ENCODE measurements at regions not wholly inside any gene's neighbourhood (a gene's known extent, or its start where the extent isn't known, plus 50 kb on each side); places are given as distances from the start of the nearest gene placed in this dataset.
"Not testable (repeated sequence)": the region's sequence is repeated elsewhere in the genome, so short reads cannot be mapped to it uniquely, and the experiment has no call there.

GRCh38 chr15:99818872-99819271 lies 85.6 kb upstream of the LYSMD4 start:
- H3K36me3 ChIP-seq (ENCODE audit: insufficient read depth, low read length), result peaks cover 7% of the 10 kb centered on the region
- POLR2A ChIA-PET, result interaction anchor here (0.6 kb wide), 1 partner anchor 59 kb away, joined by 3 read pairs; no protein-coding TSS in a partner anchor
- H3K9me3 ChIP-seq (ENCODE audit: control insufficient read depth in 1 of 2, insufficient read depth in 1 of 2, low read length in 2 of 2), result no peaks in the 10 kb centered on the region
- TF ChIP-seq CTCF (IDR thresholded peaks at IDR 0.05), result no peak
- H3K27ac Mint-ChIP-seq, result no peak overlapping the region
- CTCF ChIA-PET, result no interaction called here
- ATAC-seq (ENCODE audit: poor library complexity), result no peak
- H3K4me1 Mint-ChIP-seq (ENCODE audit: low read depth), result no peaks in the 10 kb centered on the region
- no peaks in the 10 kb centered on the region for H3K27me3 ChIP-seq (ENCODE audit: control insufficient read depth in 1 of 2, insufficient read depth in 2 of 2, low read length in 2 of 2)
- H3K4me3 Mint-ChIP-seq, result no peak overlapping the region
- peaks cover under 1% of the 10 kb centered on the region for H3K9me3 Mint-ChIP-seq
- H3K36me3 Mint-ChIP-seq (ENCODE audit: low read depth), result peaks cover 41% of the 10 kb centered on the region
- no peak overlapping the region for H3K27ac ChIP-seq (ENCODE audit: low read depth in 1 of 2, low read length in 2 of 2)
- no peaks in the 10 kb centered on the region for H3K27me3 Mint-ChIP-seq
- intact Hi-C loops (cut with DNase I, micrococcal nuclease), result loop anchor here (10.0 kb wide), 2 partner anchors 516 to 1926 kb away; no protein-coding TSS in a partner anchor
- no peak for DNase-seq
- no peaks in the 10 kb centered on the region for H3K4me1 ChIP-seq (ENCODE audit: insufficient read depth, low read length)
- H3K4me3 ChIP-seq (ENCODE audit: low read length), result no peak overlapping the region

DNA sequence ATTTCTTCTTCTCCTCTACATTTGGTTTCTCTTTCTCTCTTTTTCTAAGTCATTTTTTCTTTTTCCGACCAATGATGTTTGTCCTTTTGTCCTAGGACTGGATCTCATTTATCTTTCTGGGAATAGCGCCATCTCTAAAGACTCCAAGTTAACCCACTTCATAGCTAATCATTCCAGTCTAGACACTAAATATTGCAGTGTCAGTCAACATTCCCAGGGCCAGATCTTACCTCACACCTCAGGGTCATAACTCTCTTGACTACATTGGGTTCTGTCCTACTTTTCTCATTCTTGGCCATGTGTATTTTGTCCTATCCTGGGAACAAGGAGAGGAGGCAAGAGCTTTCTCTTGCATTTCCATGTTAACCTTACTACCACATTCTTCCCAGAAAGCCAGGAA lies 83.6 kb upstream of the LYSMD4 start:
- H3K4me3 ChIP-seq (ENCODE audit: low read length); POLR2A ChIA-PET; H3K4me1 Mint-ChIP-seq (ENCODE audit: low read depth); H3K27ac Mint-ChIP-seq; H3K4me3 Mint-ChIP-seq; H3K36me3 ChIP-seq (ENCODE audit: insufficient read depth, low read length); DNase-seq; ATAC-seq (ENCODE audit: poor library complexity); H3K4me1 ChIP-seq (ENCODE audit: insufficient read depth, low read length); H3K9me3 Mint-ChIP-seq; CTCF ChIA-PET; H3K27me3 ChIP-seq (ENCODE audit: control insufficient read depth in 1 of 2, insufficient read depth in 2 of 2, low read length in 2 of 2); H3K27ac ChIP-seq (ENCODE audit: low read depth in 1 of 2, low read length in 2 of 2); H3K27me3 Mint-ChIP-seq; H3K9me3 ChIP-seq (ENCODE audit: control insufficient read depth in 1 of 2, insufficient read depth in 1 of 2, low read length in 2 of 2): not testable (repeated sequence)
- H3K36me3 Mint-ChIP-seq (ENCODE audit: low read depth), result peaks cover 54% of the 10 kb centered on the region
- intact Hi-C loops (cut with DNase I, micrococcal nuclease), result loop anchor here (10.0 kb wide), 2 partner anchors 518 to 1928 kb away; no protein-coding TSS in a partner anchor

DNA sequence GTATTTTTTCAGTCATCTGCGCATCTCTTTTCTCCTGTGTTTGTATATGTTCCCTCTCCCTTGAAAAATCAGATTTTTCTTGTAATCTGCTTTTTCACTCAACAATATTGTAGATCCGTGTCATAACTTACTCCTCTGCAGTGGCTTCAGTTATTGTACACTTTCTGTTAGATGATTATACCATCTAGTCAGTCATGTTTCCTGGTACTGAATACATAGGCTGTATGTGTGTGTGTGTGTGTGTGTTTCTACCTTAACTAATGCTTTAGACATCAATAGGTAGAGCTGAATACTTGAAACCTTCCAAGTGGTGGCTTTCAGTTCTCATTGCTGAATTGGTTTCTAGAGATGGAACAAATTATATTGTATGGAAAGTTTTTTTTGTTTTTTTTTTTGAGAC lies 77.4 kb upstream of the LYSMD4 start:
- H3K4me3 Mint-ChIP-seq, result peak overlapping the region; percentile 69
- H3K9me3 ChIP-seq (ENCODE audit: control insufficient read depth in 1 of 2, insufficient read depth in 1 of 2, low read length in 2 of 2); H3K4me1 ChIP-seq (ENCODE audit: insufficient read depth, low read length); CTCF ChIA-PET; H3K9me3 Mint-ChIP-seq; ATAC-seq (ENCODE audit: poor library complexity); H3K27ac ChIP-seq (ENCODE audit: low read depth in 1 of 2, low read length in 2 of 2); DNase-seq; H3K27me3 Mint-ChIP-seq; H3K4me3 ChIP-seq (ENCODE audit: low read length); POLR2A ChIA-PET; H3K36me3 ChIP-seq (ENCODE audit: insufficient read depth, low read length); H3K27me3 ChIP-seq (ENCODE audit: control insufficient read depth in 1 of 2, insufficient read depth in 2 of 2, low read length in 2 of 2); H3K27ac Mint-ChIP-seq: not testable (repeated sequence)
- H3K4me1 Mint-ChIP-seq (ENCODE audit: low read depth), result peaks cover 22% of the 10 kb centered on the region
- intact Hi-C loops (cut with DNase I, micrococcal nuclease), result loop anchor here (5.0 to 10.0 kb wide), 3 partner anchors 112 to 1934 kb away; no protein-coding TSS in a partner anchor
- peaks cover 27% of the 10 kb centered on the region for H3K36me3 Mint-ChIP-seq (ENCODE audit: low read depth)

GRCh38 chr15:99799854-99800250 lies 66.6 kb upstream of the LYSMD4 start:
- POLR2A ChIA-PET; H3K9me3 ChIP-seq (ENCODE audit: control insufficient read depth in 1 of 2, insufficient read depth in 1 of 2, low read length in 2 of 2); H3K27ac Mint-ChIP-seq; H3K9me3 Mint-ChIP-seq; H3K4me3 Mint-ChIP-seq; CTCF ChIA-PET; H3K4me1 ChIP-seq (ENCODE audit: insufficient read depth, low read length); H3K27me3 Mint-ChIP-seq; H3K36me3 Mint-ChIP-seq (ENCODE audit: low read depth); H3K4me3 ChIP-seq (ENCODE audit: low read length); ATAC-seq (ENCODE audit: poor library complexity); DNase-seq; H3K36me3 ChIP-seq (ENCODE audit: insufficient read depth, low read length); H3K4me1 Mint-ChIP-seq (ENCODE audit: low read depth); H3K27me3 ChIP-seq (ENCODE audit: control insufficient read depth in 1 of 2, insufficient read depth in 2 of 2, low read length in 2 of 2); H3K27ac ChIP-seq (ENCODE audit: low read depth in 1 of 2, low read length in 2 of 2): not testable (repeated sequence)
- intact Hi-C loops (cut with DNase I, micrococcal nuclease), result loop anchor here in 1 of 2 experiments (5.0 kb wide), 1 partner anchor 63 kb away; no protein-coding TSS in a partner anchor

DNA sequence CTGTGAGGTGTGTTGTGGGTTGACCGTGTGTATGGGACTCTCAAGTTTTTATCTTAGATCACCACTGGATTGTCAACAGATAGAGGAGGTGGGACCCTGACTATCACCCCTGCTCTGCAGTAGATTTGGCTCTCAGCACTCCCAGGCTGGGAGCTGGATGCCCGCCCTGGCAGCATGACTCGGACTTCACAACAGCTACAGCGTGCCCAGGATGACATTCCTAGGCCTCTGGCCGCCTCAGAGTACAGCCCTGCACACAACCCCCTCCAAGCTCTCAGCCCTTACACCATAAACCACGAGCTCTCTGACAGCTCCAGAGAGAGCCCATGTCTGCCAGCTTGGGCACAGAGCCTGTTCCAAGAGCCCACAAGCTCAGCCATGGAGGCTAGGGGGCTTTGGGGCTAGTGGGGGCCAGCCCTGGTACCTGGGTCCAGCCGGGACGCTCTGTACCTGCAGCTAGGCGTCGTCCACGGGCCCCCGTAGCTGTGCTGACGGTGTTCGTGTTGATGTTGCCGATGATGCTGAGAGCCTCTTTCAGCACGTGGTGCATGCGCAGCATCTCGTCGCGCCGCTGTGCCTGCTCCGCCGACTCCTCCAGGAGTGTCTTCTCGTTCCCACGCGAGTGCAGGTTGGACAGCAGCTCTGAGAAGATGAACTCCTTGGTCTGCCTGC lies 66.1 kb upstream of the LYSMD4 start:
- H3K9me3 Mint-ChIP-seq; H3K27me3 ChIP-seq (ENCODE audit: control insufficient read depth in 1 of 2, insufficient read depth in 2 of 2, low read length in 2 of 2); H3K27ac Mint-ChIP-seq; H3K4me1 Mint-ChIP-seq (ENCODE audit: low read depth); H3K36me3 ChIP-seq (ENCODE audit: insufficient read depth, low read length); H3K9me3 ChIP-seq (ENCODE audit: control insufficient read depth in 1 of 2, insufficient read depth in 1 of 2, low read length in 2 of 2); POLR2A ChIA-PET; H3K4me3 ChIP-seq (ENCODE audit: low read length); H3K27ac ChIP-seq (ENCODE audit: low read depth in 1 of 2, low read length in 2 of 2); H3K36me3 Mint-ChIP-seq (ENCODE audit: low read depth); ATAC-seq (ENCODE audit: poor library complexity); H3K27me3 Mint-ChIP-seq; H3K4me1 ChIP-seq (ENCODE audit: insufficient read depth, low read length); H3K4me3 Mint-ChIP-seq; CTCF ChIA-PET; intact Hi-C loops (cut with DNase I, micrococcal nuclease): not testable (repeated sequence)
- peak in 1 of 14 experiments; percentile 5 for DNase-seq
